Common myeloid progenitor, CD34-positive (primary cell): ENCODE measurements at regions not wholly inside any gene's neighbourhood (a gene's known extent, or its start where the extent isn't known, plus 50 kb on each side); places are given as distances from the start of the nearest gene placed in this dataset.
A peak's percentile ranks its signal among the peaks of the same experiment; 100 is the strongest.

ENCODE experiments used
- CTCF ChIA-PET: fragments of 350-600 bp; sonication (Branson Sonifier 250); formaldehyde crosslinking; loops from one replicate; lab custom pipeline; 2021; ENCODE audit warnings: antibody characterized with exemption; lab: Charles Lee
- POLR2A ChIA-PET: fragments of 350-600 bp; sonication (Branson Sonifier 250); formaldehyde crosslinking; loops from one replicate; lab custom pipeline; 2021; ENCODE audit warnings: antibody characterized with exemption; lab: Charles Lee
- DNase-seq, 3 donors: peaks; one replicate each; pipeline versions ENCODE4 v3.0.0 to v3.0.0-alpha.2; 2013
- H3K27ac ChIP-seq, 2 experiments: 1 replicate in 1 of 2; 2 replicates in 1 of 2; pipeline ENCODE4 v1.7.0; 2013; ENCODE audit warnings: inconsistent platforms in 2 of 2, low read length in 2 of 2, mild to moderate bottlenecking in 2 of 2, low read depth in 1 of 2, moderate library complexity in 1 of 2; ENCODE audit not compliant: severe bottlenecking in 2 of 2, insufficient read depth in 1 of 2, poor library complexity in 1 of 2
- H3K27me3 ChIP-seq, 5 experiments: replicated peaks in 2 of 5; 1 replicate in 3 of 5; 2 replicates in 2 of 5; pipeline versions ENCODE4 v1.6.1 to v1.7.0; 2013; ENCODE audit warnings: low read length in 4 of 5, mild to moderate bottlenecking in 2 of 5, moderate library complexity in 2 of 5, inconsistent platforms in 1 of 5; ENCODE audit not compliant: insufficient read depth in 5 of 5, control insufficient read depth in 4 of 5
- H3K36me3 ChIP-seq, 4 experiments: 1 replicate in 2 of 4; 2 replicates in 2 of 4; pipeline versions ENCODE4 v1.6.1 to v1.7.0; 2013; ENCODE audit warnings: low read length in 3 of 4, control low read depth in 1 of 4, mild to moderate bottlenecking in 1 of 4; ENCODE audit not compliant: control insufficient read depth in 4 of 4, insufficient read depth in 4 of 4
- H3K4me1 ChIP-seq, 4 experiments: 1 replicate in 3 of 4; 2 replicates in 1 of 4; pipeline versions ENCODE4 v1.6.1 to v1.7.1; 2013; ENCODE audit warnings: low read length in 3 of 4, mild to moderate bottlenecking in 3 of 4, control low read depth in 1 of 4, inconsistent platforms in 1 of 4, moderate library complexity in 1 of 4; ENCODE audit not compliant: control insufficient read depth in 4 of 4, insufficient read depth in 4 of 4; ENCODE audit errors: control extremely low read depth in 1 of 4
- H3K4me3 ChIP-seq, 7 experiments: 1 replicate in 4 of 7; 2 replicates in 3 of 7; pipeline versions ENCODE4 v1.5.1 to v1.7.0; 2013; ENCODE audit warnings: mild to moderate bottlenecking in 7 of 7, low read length in 6 of 7, moderate library complexity in 6 of 7, inconsistent platforms in 2 of 7, low read depth in 2 of 7, control low read depth in 1 of 7; ENCODE audit not compliant: insufficient read depth in 4 of 7, control insufficient read depth in 1 of 7; ENCODE audit errors: extremely low read depth in 1 of 7
- H3K9me3 ChIP-seq, 5 experiments: 1 replicate in 4 of 5; 2 replicates in 1 of 5; pipeline versions ENCODE4 v1.6.1 to v1.7.1; 2013; ENCODE audit warnings: low read length in 4 of 5, mild to moderate bottlenecking in 2 of 5, inconsistent platforms in 1 of 5, low read depth in 1 of 5, moderate library complexity in 1 of 5; ENCODE audit not compliant: control insufficient read depth in 4 of 5, insufficient read depth in 2 of 5; ENCODE audit errors: control extremely low read depth in 1 of 5
- WGBS: methylation state at CpG from one replicate; pipeline ENCODE4 v1.1.5; 2013; ENCODE audit not compliant: insufficient coverage; 5-methylcytosine and 5-hydroxymethylcytosine counted together

DNA sequence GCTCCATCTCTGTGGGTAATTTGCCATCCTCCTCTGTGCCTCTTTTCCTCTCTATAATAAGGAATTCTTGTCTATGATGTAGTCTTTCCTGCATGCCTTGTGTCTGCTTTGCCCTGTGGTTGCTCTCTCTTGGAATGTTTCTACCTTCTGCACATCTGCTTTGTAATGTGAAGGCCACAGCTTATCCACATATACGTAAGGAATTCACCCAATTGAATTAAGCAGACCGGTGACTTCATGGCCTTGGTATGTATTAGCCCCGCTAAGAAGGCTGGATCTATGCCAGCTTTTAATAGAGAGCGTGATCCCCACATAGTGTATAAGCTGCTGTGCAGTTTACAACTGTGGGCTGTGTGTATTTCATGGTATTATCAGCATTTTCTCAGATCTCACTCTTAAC lies 274.7 kb downstream of the RNF144A start:
- no peaks in the 10 kb centered on the region for H3K4me1 ChIP-seq
- no peaks in the 10 kb centered on the region for H3K27me3 ChIP-seq
- WGBS = 100% methylated on average over 2 of the region's 4 CpGs
- H3K36me3 ChIP-seq = no peaks in the 10 kb centered on the region
- ChIA-PET CTCF (interaction anchor here (1.1 kb wide), 1 partner anchor 12 kb away, joined by 3 read pairs; no protein-coding TSS in a partner anchor), POLR2A (no interaction called here)
- H3K9me3 ChIP-seq = no peaks in the 10 kb centered on the region
- H3K27ac ChIP-seq = no peak overlapping the region
- no peak overlapping the region for H3K4me3 ChIP-seq
- DNase-seq = no peak

DNA sequence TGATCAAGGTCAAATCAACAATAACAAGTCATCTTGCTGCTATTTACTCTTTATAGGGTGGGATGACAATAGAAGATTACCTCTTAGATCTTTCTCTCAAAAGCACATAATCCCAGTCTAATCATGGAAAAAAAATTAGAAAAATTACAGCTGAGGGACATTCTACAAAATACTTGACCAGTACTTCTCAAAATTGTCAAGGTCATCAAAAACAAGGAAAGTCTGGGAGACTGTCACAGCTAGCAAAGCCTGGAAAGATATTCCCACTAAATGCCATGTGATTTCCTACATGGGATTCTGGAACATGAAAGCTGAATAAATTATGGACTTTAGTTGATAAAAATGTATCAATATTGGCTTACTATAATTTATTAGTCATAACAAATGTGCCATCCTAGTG lies 276.2 kb downstream of the RNF144A start:
- Histone ChIP-seq H3K27me3 (no peaks in the 10 kb centered on the region), H3K36me3 (no peaks in the 10 kb centered on the region), H3K9me3 (no peaks in the 10 kb centered on the region), H3K4me3 (no peak overlapping the region), H3K27ac (no peak overlapping the region), H3K4me1 (no peaks in the 10 kb centered on the region)
- CTCF ChIA-PET = no interaction called here
- DNase-seq = no peak
- POLR2A ChIA-PET = no interaction called here

DNA sequence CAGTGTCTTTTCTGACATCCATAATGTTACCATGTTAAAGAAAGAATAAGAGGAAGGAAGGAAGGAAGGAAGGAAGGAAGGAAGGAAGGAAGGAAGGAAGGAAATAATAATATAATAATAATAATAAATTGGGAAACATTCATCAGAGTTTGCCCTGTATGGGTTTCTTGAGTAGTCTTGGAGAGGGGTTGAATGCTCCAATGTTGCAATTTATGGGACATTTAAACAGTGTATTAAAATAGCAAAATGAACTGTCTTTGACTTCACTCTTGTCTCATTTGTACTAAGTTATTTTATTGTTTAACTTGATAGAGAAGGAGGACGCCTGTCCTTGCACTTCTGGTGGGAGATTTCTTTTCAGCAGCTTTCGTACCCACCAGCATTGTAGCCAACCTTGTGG lies 277.7 kb downstream of the RNF144A start:
- CTCF ChIA-PET = no interaction called here
- H3K27me3 ChIP-seq = no peaks in the 10 kb centered on the region
- no peaks in the 10 kb centered on the region for H3K4me1 ChIP-seq
- no peak overlapping the region for H3K27ac ChIP-seq
- no peak overlapping the region for H3K4me3 ChIP-seq
- H3K36me3 ChIP-seq = no peaks in the 10 kb centered on the region
- POLR2A ChIA-PET = no interaction called here
- DNase-seq = no peak
- 100% methylated on average over 1 of the region's 2 CpGs for WGBS
- H3K9me3 ChIP-seq = no peaks in the 10 kb centered on the region

DNA sequence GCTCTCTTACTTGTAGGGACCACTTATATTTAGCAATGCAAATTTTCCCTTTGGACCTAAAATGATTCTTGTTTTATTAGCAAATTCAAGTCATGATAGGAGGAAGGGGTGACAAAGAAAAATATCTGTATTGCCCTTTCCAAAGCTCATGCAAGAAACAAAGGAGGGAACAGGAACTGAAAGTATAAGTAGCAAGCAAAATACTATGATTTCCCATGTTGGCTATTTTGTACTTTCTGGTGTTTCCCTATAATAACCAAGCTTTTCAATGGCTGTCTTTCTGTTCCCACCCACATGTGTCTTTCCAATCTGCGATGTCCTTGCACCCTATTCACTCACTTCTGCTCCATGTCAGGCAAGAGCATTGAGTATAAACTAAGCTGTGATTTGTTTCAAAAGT lies 279.7 kb downstream of the RNF144A start:
- ChIA-PET CTCF (interaction anchor here (1.4 kb wide), 1 partner anchor 11 kb away, joined by 4 read pairs; no protein-coding TSS in a partner anchor), POLR2A (no interaction called here)
- no peak for DNase-seq
- Histone ChIP-seq H3K9me3 (no peaks in the 10 kb centered on the region), H3K4me1 (no peaks in the 10 kb centered on the region), H3K27me3 (no peaks in the 10 kb centered on the region), H3K36me3 (no peaks in the 10 kb centered on the region), H3K27ac (no peak overlapping the region), H3K4me3 (no peak overlapping the region)
- WGBS = no CpG with 5 or more reads among the region's 1 CpG

DNA sequence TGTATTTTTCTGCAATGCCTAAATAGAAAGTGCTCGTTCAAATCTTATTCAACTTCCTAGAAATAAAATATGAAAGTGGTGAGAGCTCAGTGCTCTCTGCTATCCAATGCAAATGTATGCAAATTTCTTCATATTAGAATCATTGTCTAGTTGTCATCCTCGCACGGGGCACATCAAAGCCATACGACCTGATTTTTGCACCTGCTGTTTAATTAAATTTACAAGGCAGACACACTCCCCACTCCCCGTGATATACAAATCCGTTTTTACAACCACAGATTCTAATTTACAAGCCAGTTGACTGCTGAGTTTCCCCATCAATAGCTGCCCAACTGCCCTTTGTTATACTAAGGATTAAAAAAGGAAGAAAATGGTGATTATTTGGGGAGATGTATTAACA lies 284.6 kb downstream of the RNF144A start:
- Histone ChIP-seq H3K27me3 (no peaks in the 10 kb centered on the region), H3K9me3 (no peaks in the 10 kb centered on the region), H3K36me3 (no peaks in the 10 kb centered on the region), H3K27ac (no peak overlapping the region), H3K4me3 (no peak overlapping the region), H3K4me1 (no peaks in the 10 kb centered on the region)
- 96% methylated on average over 3 of the region's 6 CpGs for WGBS
- CTCF ChIA-PET = no interaction called here
- POLR2A ChIA-PET = no interaction called here
- DNase-seq = no peak

DNA sequence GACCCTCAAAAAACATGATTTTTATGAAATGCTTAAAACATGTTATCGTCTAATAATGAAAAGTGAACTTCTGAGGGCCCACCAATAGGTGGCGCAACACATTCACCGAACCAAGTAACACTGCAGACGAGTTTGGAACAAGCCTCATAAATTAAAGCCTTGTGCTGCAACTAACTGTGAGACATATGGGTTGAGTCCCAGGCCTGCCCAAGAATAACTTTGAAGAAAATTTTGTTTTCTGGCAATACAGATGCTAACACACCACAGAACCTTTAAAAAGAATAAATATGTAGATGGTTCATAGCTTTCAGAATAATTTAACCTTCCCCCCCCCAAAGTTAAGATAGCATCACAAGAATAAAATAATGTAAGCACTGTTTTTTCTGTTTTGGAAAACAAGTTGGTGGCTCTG lies 285.9 kb downstream of the RNF144A start:
- no peaks in the 10 kb centered on the region for H3K4me1 ChIP-seq
- POLR2A ChIA-PET = no interaction called here
- no peaks in the 10 kb centered on the region for H3K36me3 ChIP-seq
- no peaks in the 10 kb centered on the region for H3K9me3 ChIP-seq
- no peak overlapping the region for H3K4me3 ChIP-seq
- H3K27me3 ChIP-seq = no peaks in the 10 kb centered on the region
- 0% methylated on average over 4 of the region's 4 CpGs for WGBS
- DNase-seq = peak; percentile 63 to 82 (median 75)
- CTCF ChIA-PET = interaction anchor here (0.8 to 1.4 kb wide), 7 partner anchors 12 to 1620 kb away, joined by 3 to 5 read pairs (median 3); no protein-coding TSS in a partner anchor
- H3K27ac ChIP-seq = no peak overlapping the region

DNA sequence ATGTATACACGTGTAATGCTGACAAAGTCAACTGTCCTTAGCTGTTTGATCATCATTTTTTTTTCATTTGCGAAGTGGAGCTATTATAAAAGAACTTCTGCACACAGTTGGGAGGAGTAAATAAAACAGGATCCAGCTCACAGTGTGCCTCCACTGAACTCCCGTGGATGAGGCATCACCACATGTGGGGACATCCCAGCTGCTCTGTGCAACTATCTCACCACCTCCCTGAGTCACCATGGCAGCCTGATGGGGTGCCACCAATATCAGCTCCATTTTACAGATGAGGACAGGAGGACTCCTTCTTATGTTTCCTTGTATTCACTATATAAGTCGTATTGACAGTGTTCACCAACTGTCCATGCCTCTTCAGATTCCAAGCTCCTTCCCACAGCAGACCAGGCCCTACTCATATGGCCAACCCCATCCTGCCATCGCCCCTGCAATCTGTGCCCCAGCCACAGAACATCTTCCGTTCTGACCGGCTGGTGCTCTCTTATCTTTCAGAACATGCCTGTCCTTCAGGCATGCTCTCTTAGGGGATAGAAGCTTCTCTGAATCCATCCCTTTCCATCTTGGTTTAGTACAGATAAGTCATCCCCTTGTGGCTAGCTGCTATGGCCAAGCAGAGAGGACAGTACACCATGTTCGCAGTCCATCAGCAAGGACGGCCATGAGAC lies 288.1 kb downstream of the RNF144A start:
- POLR2A ChIA-PET = no interaction called here
- Histone ChIP-seq H3K4me3 (no peak overlapping the region), H3K4me1 (no peaks in the 10 kb centered on the region), H3K27me3 (no peaks in the 10 kb centered on the region), H3K27ac (no peak overlapping the region), H3K9me3 (no peaks in the 10 kb centered on the region), H3K36me3 (no peaks in the 10 kb centered on the region)
- 90% methylated on average over 9 of the region's 9 CpGs for WGBS
- DNase-seq = peak in 2 of 3 donors; percentile 8 to 30
- CTCF ChIA-PET = interaction anchor here (0.7 to 1.8 kb wide), 4 partner anchors 11 to 1482 kb away, joined by 3 to 9 read pairs (median 4); no protein-coding TSS in a partner anchor
